GM12878 (cell line): ENCODE measurements at regions not wholly inside any gene's neighbourhood (a gene's known extent, or its start where the extent isn't known, plus 50 kb on each side); places are given as distances from the start of the nearest gene placed in this dataset.

Experiments
- CTCF ChIP-seq, 3 experiments: IDR thresholded peaks in 2 of 3; conservative IDR thresholded peaks in 1 of 3; 2 replicates each; pipeline ENCODE4 v1.5.1; 2011; ENCODE audit warnings: low read depth in 3 of 3, low read length in 3 of 3, mild to moderate bottlenecking in 3 of 3, control low read depth in 2 of 3, moderate library complexity in 2 of 3, inconsistent platforms in 1 of 3, mixed read lengths in 1 of 3; ENCODE audit not compliant: control insufficient read depth in 2 of 3, insufficient read depth in 1 of 3; ENCODE audit errors: extremely low read depth in 1 of 3
- POLR2AphosphoS5 ChIP-seq: IDR thresholded peaks from 2 replicates; pipeline ENCODE4 v1.6.1; 2011; ENCODE audit warnings: mild to moderate bottlenecking, low read length, inconsistent platforms
- SMC3 ChIP-seq: IDR thresholded peaks from 2 replicates; pipeline ENCODE4 v1.6.1; 2011; ENCODE audit warnings: low read length, improper control_type of control experiment, borderline replicate concordance
- TARDBP ChIP-seq: IDR thresholded peaks from 2 replicates; pipeline ENCODE4 v1.6.1; 2016; ENCODE audit warnings: borderline replicate concordance
- ZBTB33 ChIP-seq: fragments of 450-650 bp; IDR thresholded peaks from 2 replicates; pipeline ENCODE4 v1.6.1; 2017; ENCODE audit warnings: mild to moderate bottlenecking
- ZNF592 ChIP-seq: fragments of 450-650 bp; IDR thresholded peaks from 2 replicates; pipeline ENCODE4 v1.6.1; 2017; ENCODE audit warnings: mild to moderate bottlenecking, moderate library complexity

GRCh38 chr7:124618871-124619270, 146.7 kb downstream of the GPR37 start:
- TF ChIP-seq ZBTB33, result no peak
- TF ChIP-seq SMC3, result no peak
- TF ChIP-seq CTCF (IDR thresholded peaks at IDR 0.05 in 2 of 3, conservative IDR thresholded peaks at IDR 0.05 in 1 of 3; ENCODE audit: control insufficient read depth in 2 of 3, extremely low read depth in 1 of 3, insufficient read depth in 1 of 3, low read depth in 3 of 3, low read length in 3 of 3), result no peak
- TF ChIP-seq POLR2AphosphoS5, result no peak
- no peak for TF ChIP-seq TARDBP
- no peak for TF ChIP-seq ZNF592
